ENCODE measurements at regions not wholly inside any gene's neighbourhood (a gene's known extent, or its start where the extent isn't known, plus 50 kb on each side); places are given as distances from the start of the nearest gene placed in this dataset.
"Not testable (repeated sequence)": the region's sequence is repeated elsewhere in the genome, so short reads cannot be mapped to it uniquely, and the experiment has no call there.

DNA sequence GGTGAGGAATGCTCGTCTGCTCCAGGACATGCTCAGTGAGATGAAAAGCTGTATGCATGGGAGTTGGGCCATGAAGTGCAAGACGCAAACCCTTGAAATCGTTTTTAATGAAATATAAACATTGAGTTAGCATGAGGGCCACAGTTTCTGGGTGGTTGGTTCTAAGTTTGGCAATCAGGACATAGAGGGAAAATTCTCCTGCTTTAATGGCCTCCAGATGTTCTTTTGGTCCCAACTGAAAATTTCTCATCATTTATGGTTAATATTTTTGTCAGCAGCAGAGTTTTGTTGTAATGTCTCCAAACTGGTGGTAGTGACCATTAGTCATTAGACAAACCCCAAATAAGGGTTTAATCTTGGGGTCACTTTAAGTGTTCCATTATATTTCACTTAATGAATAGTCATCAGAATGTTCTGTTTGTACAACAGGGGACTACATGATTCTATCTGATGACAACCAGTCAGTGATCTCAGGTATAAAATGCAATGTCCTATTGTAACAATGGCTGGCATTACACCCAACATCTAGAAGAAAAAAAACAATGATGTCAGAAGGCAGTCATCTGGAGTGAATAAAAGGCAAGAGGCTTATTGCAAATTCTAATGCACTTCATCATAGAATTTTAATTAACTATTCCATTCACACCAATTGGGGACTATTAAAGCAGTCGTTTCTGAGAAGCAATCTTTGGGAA lies 197.4 kb downstream of the JCAD start:
- Histone ChIP-seq H4K12ac (ENCODE audit: low read depth, low read length) (no peak overlapping the region), H3K4me1 (ENCODE audit: control insufficient read depth in 1 of 2, insufficient read depth in 2 of 2, low read length in 2 of 2) (peaks cover 18 to 21% of the 10 kb centered on the region in 2 experiments), H3K36me3 (ENCODE audit: control insufficient read depth in 1 of 2, insufficient read depth in 2 of 2, low read length in 2 of 2) (no peaks in the 10 kb centered on the region), H3K79me1 (ENCODE audit: low read length) (peaks cover 31% of the 10 kb centered on the region), H2AFZ (ENCODE audit: insufficient read depth, low read length, poor library complexity) (no peak overlapping the region), H3K4ac (ENCODE audit: low read depth, low read length) (no peak overlapping the region), H3K9me3 (ENCODE audit: insufficient read depth, low read depth, low read length) (no peaks in the 10 kb centered on the region), H4K8ac (ENCODE audit: low read depth, low read length) (no peak overlapping the region), H3K27ac (ENCODE audit: low read depth, low read length) (no peak overlapping the region), H2BK120ac (ENCODE audit: insufficient read depth, low read length, poor library complexity) (no peak overlapping the region), H3K9ac (ENCODE audit: low read length) (no peak overlapping the region), H2BK5ac (ENCODE audit: low read depth, low read length, poor library complexity) (no peak overlapping the region), H3K79me2 (ENCODE audit: control insufficient read depth, insufficient read depth, low read length, poor library complexity) (peaks cover 4% of the 10 kb centered on the region), H3K23ac (ENCODE audit: low read length) (no peak overlapping the region), H4K91ac (ENCODE audit: low read depth, low read length) (no peak overlapping the region), H3K4me2 (ENCODE audit: low read length) (no peak overlapping the region), H2AK5ac (ENCODE audit: low read length) (no peak overlapping the region), H3K14ac (ENCODE audit: low read length) (no peak overlapping the region), H2BK12ac (ENCODE audit: low read length) (no peak overlapping the region), H3K27me3 (ENCODE audit: insufficient read depth, low read length) (no peaks in the 10 kb centered on the region), H3K18ac (ENCODE audit: low read length) (no peak overlapping the region), H3K4me3 (ENCODE audit: low read depth, low read length) (no peak overlapping the region)
- WGBS (ENCODE audit: extremely low coverage, insufficient coverage, insufficient read length) = no CpG with 5 or more reads among the region's 4 CpGs
- DNase-seq = no peak

- Histone ChIP-seq H3K4me1 (ENCODE audit: control insufficient read depth in 1 of 2, insufficient read depth in 2 of 2, low read length in 2 of 2) (peaks cover 15 to 16% of the 10 kb centered on the region in 2 experiments), H2BK12ac (ENCODE audit: low read length) (peak overlapping the region; percentile 65), H3K79me1 (ENCODE audit: low read length) (peaks cover 25% of the 10 kb centered on the region)
- H2AK5ac ChIP-seq (ENCODE audit: low read length); H3K27me3 ChIP-seq (ENCODE audit: insufficient read depth, low read length); H4K91ac ChIP-seq (ENCODE audit: low read depth, low read length); H4K8ac ChIP-seq (ENCODE audit: low read depth, low read length); H3K27ac ChIP-seq (ENCODE audit: low read depth, low read length); H3K4me3 ChIP-seq (ENCODE audit: low read depth, low read length); H2BK5ac ChIP-seq (ENCODE audit: low read depth, low read length, poor library complexity); H3K9ac ChIP-seq (ENCODE audit: low read length); H3K79me2 ChIP-seq (ENCODE audit: control insufficient read depth, insufficient read depth, low read length, poor library complexity); DNase-seq; H3K4me2 ChIP-seq (ENCODE audit: low read length); H3K4ac ChIP-seq (ENCODE audit: low read depth, low read length); H3K9me3 ChIP-seq (ENCODE audit: insufficient read depth, low read depth, low read length); H3K36me3 ChIP-seq (ENCODE audit: control insufficient read depth in 1 of 2, insufficient read depth in 2 of 2, low read length in 2 of 2); H2AFZ ChIP-seq (ENCODE audit: insufficient read depth, low read length, poor library complexity); H3K18ac ChIP-seq (ENCODE audit: low read length); H3K14ac ChIP-seq (ENCODE audit: low read length); H4K12ac ChIP-seq (ENCODE audit: low read depth, low read length); H3K23ac ChIP-seq (ENCODE audit: low read length); H2BK120ac ChIP-seq (ENCODE audit: insufficient read depth, low read length, poor library complexity): not testable (repeated sequence)
- WGBS (ENCODE audit: extremely low coverage, insufficient coverage, insufficient read length) = no CpG with 5 or more reads among the region's 5 CpGs
Observed at GRCh38 chr10:29861231-29861630, 198.2 kb downstream of the JCAD start.

GRCh38 chr10:29860166-29860565 lies 199.2 kb downstream of the JCAD start:
- H3K18ac ChIP-seq (ENCODE audit: low read length) = no peak overlapping the region
- no peak overlapping the region for H2AFZ ChIP-seq (ENCODE audit: insufficient read depth, low read length, poor library complexity)
- no peak overlapping the region for H3K4me2 ChIP-seq (ENCODE audit: low read length)
- H3K4ac ChIP-seq (ENCODE audit: low read depth, low read length) = no peak overlapping the region
- H4K8ac ChIP-seq (ENCODE audit: low read depth, low read length) = no peak overlapping the region
- no peaks in the 10 kb centered on the region for H3K27me3 ChIP-seq (ENCODE audit: insufficient read depth, low read length)
- H3K79me1 ChIP-seq (ENCODE audit: low read length) = peaks cover 18% of the 10 kb centered on the region
- H3K9ac ChIP-seq (ENCODE audit: low read length) = no peak overlapping the region
- no peak overlapping the region for H2BK5ac ChIP-seq (ENCODE audit: low read depth, low read length, poor library complexity)
- H3K23ac ChIP-seq (ENCODE audit: low read length) = no peak overlapping the region
- H2BK120ac ChIP-seq (ENCODE audit: insufficient read depth, low read length, poor library complexity) = no peak overlapping the region
- no peak overlapping the region for H2AK5ac ChIP-seq (ENCODE audit: low read length)
- no peak overlapping the region for H4K12ac ChIP-seq (ENCODE audit: low read depth, low read length)
- H3K14ac ChIP-seq (ENCODE audit: low read length) = no peak overlapping the region
- peak; percentile 82 to 83 for DNase-seq
- no peak overlapping the region for H2BK12ac ChIP-seq (ENCODE audit: low read length)
- H4K91ac ChIP-seq (ENCODE audit: low read depth, low read length) = no peak overlapping the region
- WGBS (ENCODE audit: extremely low coverage, insufficient coverage, insufficient read length) = no CpG with 5 or more reads among the region's 9 CpGs
- H3K9me3 ChIP-seq (ENCODE audit: insufficient read depth, low read depth, low read length) = no peaks in the 10 kb centered on the region
- H3K4me1 ChIP-seq (ENCODE audit: control insufficient read depth in 1 of 2, insufficient read depth in 2 of 2, low read length in 2 of 2) = peaks cover 10 to 13% of the 10 kb centered on the region in 2 experiments
- H3K4me3 ChIP-seq (ENCODE audit: low read depth, low read length) = no peak overlapping the region
- no peak overlapping the region for H3K27ac ChIP-seq (ENCODE audit: low read depth, low read length)
- H3K36me3 ChIP-seq (ENCODE audit: control insufficient read depth in 1 of 2, insufficient read depth in 2 of 2, low read length in 2 of 2) = no peaks in the 10 kb centered on the region
- H3K79me2 ChIP-seq (ENCODE audit: control insufficient read depth, insufficient read depth, low read length, poor library complexity) = peaks cover 3% of the 10 kb centered on the region

DNA sequence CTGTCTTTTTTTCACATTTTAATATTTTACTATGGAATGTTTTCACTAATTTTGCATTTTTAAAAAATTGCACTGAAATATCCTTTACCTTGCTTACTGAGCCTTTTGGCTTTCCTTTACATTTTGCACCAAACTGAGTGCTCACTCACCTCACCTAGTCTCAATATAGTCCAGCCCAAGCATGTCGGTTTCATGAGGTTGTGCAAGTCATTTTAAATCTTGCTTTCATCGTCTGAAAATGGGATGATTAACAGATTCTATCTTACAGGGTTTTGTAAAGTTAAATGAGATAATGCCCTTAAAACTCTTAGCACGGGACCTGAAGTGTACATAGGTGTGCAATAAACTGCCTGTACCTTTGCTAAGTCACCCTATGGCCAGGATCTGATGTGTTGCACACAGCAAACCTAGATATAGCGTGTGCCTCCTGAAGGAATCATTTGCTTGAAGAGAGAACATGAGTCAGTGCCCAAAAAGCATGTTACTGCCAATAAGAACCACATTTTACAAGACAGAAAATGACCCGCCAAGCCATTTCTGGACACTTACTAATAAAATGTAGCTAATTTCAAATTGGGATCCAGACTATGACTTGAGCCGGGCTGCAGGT lies 199.8 kb downstream of the JCAD start:
- Histone ChIP-seq H3K36me3 (ENCODE audit: control insufficient read depth in 1 of 2, insufficient read depth in 2 of 2, low read length in 2 of 2) (no peaks in the 10 kb centered on the region), H3K4me2 (ENCODE audit: low read length) (no peak overlapping the region), H2AFZ (ENCODE audit: insufficient read depth, low read length, poor library complexity) (no peak overlapping the region), H3K18ac (ENCODE audit: low read length) (no peak overlapping the region), H3K79me1 (ENCODE audit: low read length) (peaks cover 15% of the 10 kb centered on the region), H2BK12ac (ENCODE audit: low read length) (no peak overlapping the region), H3K79me2 (ENCODE audit: control insufficient read depth, insufficient read depth, low read length, poor library complexity) (no peaks in the 10 kb centered on the region), H4K91ac (ENCODE audit: low read depth, low read length) (no peak overlapping the region), H3K4ac (ENCODE audit: low read depth, low read length) (no peak overlapping the region), H2BK5ac (ENCODE audit: low read depth, low read length, poor library complexity) (no peak overlapping the region), H3K27me3 (ENCODE audit: insufficient read depth, low read length) (no peaks in the 10 kb centered on the region), H3K27ac (ENCODE audit: low read depth, low read length) (no peak overlapping the region), H3K9ac (ENCODE audit: low read length) (no peak overlapping the region), H4K8ac (ENCODE audit: low read depth, low read length) (no peak overlapping the region), H2BK120ac (ENCODE audit: insufficient read depth, low read length, poor library complexity) (no peak overlapping the region), H3K14ac (ENCODE audit: low read length) (no peak overlapping the region), H3K23ac (ENCODE audit: low read length) (no peak overlapping the region), H3K4me3 (ENCODE audit: low read depth, low read length) (no peak overlapping the region), H4K12ac (ENCODE audit: low read depth, low read length) (no peak overlapping the region), H3K9me3 (ENCODE audit: insufficient read depth, low read depth, low read length) (no peaks in the 10 kb centered on the region), H3K4me1 (ENCODE audit: control insufficient read depth in 1 of 2, insufficient read depth in 2 of 2, low read length in 2 of 2) (peaks cover 7 to 10% of the 10 kb centered on the region in 2 experiments), H2AK5ac (ENCODE audit: low read length) (no peak overlapping the region)
- no CpG with 5 or more reads among the region's 6 CpGs for WGBS (ENCODE audit: extremely low coverage, insufficient coverage, insufficient read length)
- DNase-seq = no peak

Measured in trophoblast cell (in vitro differentiated cells and primary cell).